ENCODE measurements at regions not wholly inside any gene's neighbourhood (a gene's known extent, or its start where the extent isn't known, plus 50 kb on each side); places are given as distances from the start of the nearest gene placed in this dataset.

GRCh38 chr4:101604976-101605375, 185.6 kb upstream of the BANK1 start:
- TF ChIP-seq, protein P1, sequence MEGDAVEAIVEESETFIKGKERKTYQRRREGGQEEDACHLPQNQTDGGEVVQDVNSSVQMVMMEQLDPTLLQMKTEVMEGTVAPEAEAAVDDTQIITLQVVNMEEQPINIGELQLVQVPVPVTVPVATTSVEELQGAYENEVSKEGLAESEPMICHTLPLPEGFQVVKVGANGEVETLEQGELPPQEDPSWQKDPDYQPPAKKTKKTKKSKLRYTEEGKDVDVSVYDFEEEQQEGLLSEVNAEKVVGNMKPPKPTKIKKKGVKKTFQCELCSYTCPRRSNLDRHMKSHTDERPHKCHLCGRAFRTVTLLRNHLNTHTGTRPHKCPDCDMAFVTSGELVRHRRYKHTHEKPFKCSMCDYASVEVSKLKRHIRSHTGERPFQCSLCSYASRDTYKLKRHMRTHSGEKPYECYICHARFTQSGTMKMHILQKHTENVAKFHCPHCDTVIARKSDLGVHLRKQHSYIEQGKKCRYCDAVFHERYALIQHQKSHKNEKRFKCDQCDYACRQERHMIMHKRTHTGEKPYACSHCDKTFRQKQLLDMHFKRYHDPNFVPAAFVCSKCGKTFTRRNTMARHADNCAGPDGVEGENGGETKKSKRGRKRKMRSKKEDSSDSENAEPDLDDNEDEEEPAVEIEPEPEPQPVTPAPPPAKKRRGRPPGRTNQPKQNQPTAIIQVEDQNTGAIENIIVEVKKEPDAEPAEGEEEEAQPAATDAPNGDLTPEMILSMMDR (IDR thresholded peaks at IDR 0.05; ENCODE audit: low read depth, low read length): no peak
- in situ Hi-C loops (cut with HindIII; ENCODE audit: low sequenced_read_pairs): no loop called here
- DNase-seq (ENCODE audit: low read depth, low spot score): peak; percentile 33
- no peak overlapping the region for H3K4me3 ChIP-seq (ENCODE audit: low read depth, low read length)

DNA sequence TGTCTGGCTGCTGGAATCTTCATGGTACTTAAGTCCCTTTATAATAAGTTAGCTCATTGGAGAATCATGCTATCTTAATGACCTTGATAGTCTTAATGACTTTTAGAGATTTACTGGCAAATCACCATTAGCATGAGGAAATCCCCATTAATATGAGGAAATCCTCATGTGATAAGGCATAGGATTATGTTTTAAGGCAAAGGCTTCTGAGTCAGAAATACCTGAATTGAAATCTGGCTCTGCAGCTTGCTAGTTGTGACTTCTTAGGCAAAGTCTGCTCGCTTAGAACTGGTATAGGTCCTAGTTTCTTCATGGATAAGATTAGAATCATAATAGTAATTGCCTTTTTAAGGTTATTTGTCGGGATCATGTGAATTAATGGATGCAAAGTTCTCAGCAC, 190.2 kb upstream of the BANK1 start:
- TF ChIP-seq, protein P1 (IDR thresholded peaks at IDR 0.05; ENCODE audit: low read depth, low read length): no peak
- no peak for DNase-seq (ENCODE audit: low read depth, low spot score)

DNA sequence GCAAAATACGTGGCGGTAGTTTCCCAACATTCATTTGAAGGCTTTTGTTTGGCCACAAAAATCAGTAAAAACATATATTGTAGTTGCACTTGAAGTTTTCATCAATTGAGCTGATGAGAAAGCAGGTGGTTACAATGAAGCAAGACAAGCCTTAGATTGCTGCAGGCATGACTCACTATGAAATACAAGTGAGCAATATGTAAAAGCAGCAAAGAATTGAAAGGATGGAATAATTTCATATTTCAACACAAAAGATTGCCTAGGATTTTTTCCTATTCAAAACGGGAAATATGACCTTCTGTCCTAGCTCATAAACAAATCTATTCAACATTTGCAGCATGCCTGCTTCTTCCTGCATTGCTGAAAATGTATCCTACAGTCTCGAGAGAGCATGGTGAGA, 190.9 kb upstream of the BANK1 start:
- TF ChIP-seq, protein P1 (IDR thresholded peaks at IDR 0.05; ENCODE audit: low read depth, low read length): no peak
- H3K4me3 ChIP-seq (ENCODE audit: low read depth, low read length): no peak overlapping the region
- peak; percentile 13 for DNase-seq (ENCODE audit: low read depth, low spot score)
- in situ Hi-C loops (cut with HindIII; ENCODE audit: low sequenced_read_pairs): no loop called here

More for the DNA sequence above, 190.2 kb upstream of the BANK1 start:
- no peak overlapping the region for H3K4me3 ChIP-seq (ENCODE audit: low read depth, low read length)
- in situ Hi-C loops (cut with HindIII; ENCODE audit: low sequenced_read_pairs): no loop called here

- no peak for DNase-seq (ENCODE audit: low read depth, low spot score)
- in situ Hi-C loops (cut with HindIII; ENCODE audit: low sequenced_read_pairs): no loop called here
- TF ChIP-seq, protein P1 (IDR thresholded peaks at IDR 0.05; ENCODE audit: low read depth, low read length): peak; percentile 17
- H3K4me3 ChIP-seq (ENCODE audit: low read depth, low read length): no peak overlapping the region
Measured at GRCh38 chr4:101596781-101597552, 193.6 kb upstream of the BANK1 start.

- no peak overlapping the region for H3K4me3 ChIP-seq (ENCODE audit: low read depth, low read length)
- TF ChIP-seq, protein P1 (IDR thresholded peaks at IDR 0.05; ENCODE audit: low read depth, low read length): no peak
- in situ Hi-C loops (cut with HindIII; ENCODE audit: low sequenced_read_pairs): no loop called here
- DNase-seq (ENCODE audit: low read depth, low spot score): no peak
Measured at GRCh38 chr4:101594588-101594987, 195.9 kb upstream of the BANK1 start.

DNA sequence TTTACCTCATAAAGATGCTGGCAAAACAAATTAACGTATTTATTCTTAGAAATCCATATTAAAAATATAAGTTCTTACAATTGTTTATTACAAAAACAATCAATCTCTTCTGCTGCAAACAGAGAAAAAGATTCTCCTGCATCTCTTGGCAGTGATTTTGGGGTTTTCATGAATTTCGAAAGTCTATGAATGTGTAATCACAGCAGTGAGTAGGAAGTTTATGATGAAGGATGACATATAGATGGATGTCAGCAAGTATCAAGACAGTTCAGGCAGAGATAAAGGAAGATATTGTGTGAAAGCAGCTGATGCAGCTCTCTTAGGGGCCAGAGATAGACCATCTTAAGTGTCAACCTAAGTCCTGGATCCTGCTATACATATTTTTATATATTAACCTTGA, 196.9 kb upstream of the BANK1 start:
- DNase-seq (ENCODE audit: low read depth, low spot score): no peak
- in situ Hi-C loops (cut with HindIII; ENCODE audit: low sequenced_read_pairs): no loop called here
- TF ChIP-seq, protein P1 (IDR thresholded peaks at IDR 0.05; ENCODE audit: low read depth, low read length): no peak
- no peak overlapping the region for H3K4me3 ChIP-seq (ENCODE audit: low read depth, low read length)

Data from astrocyte of the spinal cord (primary cell).